Large intestine (tissue), 3 donors: ENCODE measurements at regions not wholly inside any gene's neighbourhood (a gene's known extent, or its start where the extent isn't known, plus 50 kb on each side); places are given as distances from the start of the nearest gene placed in this dataset.

Source experiments
- DNase-seq, 2 donors: peaks; one replicate each; pipeline versions ENCODE4 v3.0.0 to v3.0.0-alpha.2; 2013
- H3K27ac ChIP-seq: one replicate; pipeline ENCODE4 v1.5.1; 2013; ENCODE audit warnings: low read length
- H3K27me3 ChIP-seq: 2 replicates; pipeline ENCODE4 v1.6.1; 2013; ENCODE audit warnings: low read length; ENCODE audit not compliant: control insufficient read depth, insufficient read depth
- H3K36me3 ChIP-seq: 2 replicates; pipeline ENCODE4 v1.6.1; 2013; ENCODE audit warnings: low read length; ENCODE audit not compliant: control insufficient read depth, insufficient read depth
- H3K4me1 ChIP-seq: one replicate; pipeline ENCODE4 v1.6.1; 2013; ENCODE audit warnings: low read length; ENCODE audit not compliant: control insufficient read depth, insufficient read depth
- H3K4me3 ChIP-seq: one replicate; pipeline ENCODE4 v1.5.1; 2013; ENCODE audit warnings: low read length
- H3K9me3 ChIP-seq: one replicate; pipeline ENCODE4 v1.6.1; 2013; ENCODE audit warnings: mild to moderate bottlenecking, low read depth, low read length, moderate library complexity; ENCODE audit not compliant: control insufficient read depth
- WGBS: methylation state at CpG from one replicate; pipeline ENCODE4 v1.1.5; 2013; ENCODE audit warnings: low lambda C conversion rate; ENCODE audit not compliant: insufficient coverage; 5-methylcytosine and 5-hydroxymethylcytosine counted together

GRCh38 chr12:92289629-92290349, 144.1 kb upstream of the BTG1 start:
- Histone ChIP-seq H3K9me3 (no peaks in the 10 kb centered on the region), H3K27ac (no peak overlapping the region), H3K4me3 (no peak overlapping the region), H3K36me3 (no peaks in the 10 kb centered on the region), H3K4me1 (no peaks in the 10 kb centered on the region), H3K27me3 (no peaks in the 10 kb centered on the region)
- no peak for DNase-seq
- 80% methylated on average over 1 of the region's 5 CpGs for WGBS

DNA sequence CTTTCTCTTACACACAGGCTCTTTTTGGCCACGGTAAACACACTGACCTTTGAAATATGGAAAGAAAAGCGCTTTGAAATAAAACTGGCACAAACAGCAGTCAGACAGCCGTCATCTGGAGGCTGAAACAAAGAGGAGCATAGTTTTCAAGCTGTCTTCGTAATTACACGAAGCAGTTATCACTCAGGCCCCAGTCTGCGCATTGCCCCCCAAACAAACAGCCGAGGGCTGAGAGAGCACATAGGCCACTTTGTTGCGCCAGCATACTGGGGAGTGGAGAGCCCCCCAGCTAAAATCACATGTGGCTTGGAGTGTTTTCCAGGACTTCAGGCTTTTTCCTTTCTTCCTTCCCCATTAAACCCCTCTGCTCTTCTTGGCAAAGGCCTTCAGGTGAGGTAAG, 142.9 kb upstream of the BTG1 start:
- H3K9me3 ChIP-seq = no peaks in the 10 kb centered on the region
- no peak overlapping the region for H3K4me3 ChIP-seq
- no peak overlapping the region for H3K27ac ChIP-seq
- WGBS = no CpG with 5 or more reads among the region's 8 CpGs
- DNase-seq = no peak
- no peaks in the 10 kb centered on the region for H3K27me3 ChIP-seq
- no peaks in the 10 kb centered on the region for H3K36me3 ChIP-seq
- H3K4me1 ChIP-seq = no peaks in the 10 kb centered on the region

- no peaks in the 10 kb centered on the region for H3K9me3 ChIP-seq
- no peaks in the 10 kb centered on the region for H3K36me3 ChIP-seq
- no peaks in the 10 kb centered on the region for H3K27me3 ChIP-seq
- no peaks in the 10 kb centered on the region for H3K4me1 ChIP-seq
- no CpG with 5 or more reads among the region's 2 CpGs for WGBS
- DNase-seq = no peak
- no peak overlapping the region for H3K4me3 ChIP-seq
- H3K27ac ChIP-seq = no peak overlapping the region
These were observed 132.8 kb upstream of the BTG1 start for GRCh38 chr12:92278378-92278828.

DNA sequence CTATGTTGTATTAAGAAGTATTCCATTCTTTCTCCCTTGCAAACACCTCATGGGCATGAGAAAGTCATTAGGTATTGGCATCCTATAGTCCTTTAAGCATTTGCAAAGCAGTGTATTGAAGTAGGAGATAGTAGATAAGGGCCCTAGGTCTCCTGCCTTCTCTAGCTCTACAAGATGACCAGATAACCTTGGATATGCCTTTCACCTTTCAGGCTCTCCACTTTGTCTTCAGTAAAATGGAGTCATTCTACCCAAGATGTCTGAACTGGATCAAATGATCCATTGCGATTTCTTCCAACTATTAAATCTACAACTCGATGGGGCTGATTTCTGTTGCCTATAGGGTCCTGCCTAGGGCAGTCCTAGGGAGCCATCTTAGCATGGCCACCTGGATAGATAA, 132.1 kb upstream of the BTG1 start:
- DNase-seq = no peak
- Histone ChIP-seq H3K4me1 (no peaks in the 10 kb centered on the region), H3K9me3 (no peaks in the 10 kb centered on the region), H3K27ac (no peak overlapping the region), H3K4me3 (no peak overlapping the region), H3K27me3 (no peaks in the 10 kb centered on the region), H3K36me3 (no peaks in the 10 kb centered on the region)
- WGBS = no CpG with 5 or more reads among the region's 2 CpGs

- no peaks in the 10 kb centered on the region for H3K27me3 ChIP-seq
- H3K4me1 ChIP-seq = no peaks in the 10 kb centered on the region
- no CpG with 5 or more reads among the region's 1 CpG for WGBS
- H3K36me3 ChIP-seq = no peaks in the 10 kb centered on the region
- H3K27ac ChIP-seq = no peak overlapping the region
- no peak for DNase-seq
- no peak overlapping the region for H3K4me3 ChIP-seq
- H3K9me3 ChIP-seq = no peaks in the 10 kb centered on the region
These were observed 130.6 kb upstream of the BTG1 start for GRCh38 chr12:92276276-92276675.

DNA sequence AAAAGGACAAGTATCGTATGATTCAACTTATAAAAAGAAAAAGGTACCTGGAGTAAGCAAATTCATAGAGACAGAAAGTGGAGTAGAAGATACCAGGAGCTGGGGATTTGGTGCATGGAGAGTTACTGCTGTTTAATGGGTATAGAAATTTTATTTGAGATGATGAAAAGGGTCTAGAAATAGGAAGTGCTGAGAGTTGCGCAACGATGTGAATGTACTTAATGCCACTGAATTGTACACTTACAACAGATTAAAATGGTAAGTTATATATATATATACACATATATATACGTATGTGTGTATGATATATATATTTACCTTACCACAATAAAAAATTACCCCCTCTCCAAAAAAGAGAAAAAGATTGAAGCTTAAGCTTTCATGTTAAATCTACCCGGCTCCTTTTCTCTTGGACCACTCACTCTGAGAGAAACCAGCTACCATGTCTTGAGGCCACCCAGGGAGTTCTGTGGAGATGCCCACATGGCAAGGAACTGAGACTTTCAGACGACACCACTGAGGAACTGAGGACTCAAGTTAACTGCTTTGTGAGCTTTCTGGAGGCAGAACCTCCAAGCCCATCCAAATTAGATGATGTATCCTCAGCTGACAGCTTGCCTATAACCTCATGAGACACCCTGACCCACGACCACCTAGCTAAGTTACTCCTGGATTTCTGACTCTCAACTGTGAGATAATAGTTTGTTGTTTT, 130.0 kb upstream of the BTG1 start:
- H3K27ac ChIP-seq = no peak overlapping the region
- no peak for DNase-seq
- H3K4me3 ChIP-seq = no peak overlapping the region
- no peaks in the 10 kb centered on the region for H3K4me1 ChIP-seq
- no peaks in the 10 kb centered on the region for H3K27me3 ChIP-seq
- H3K9me3 ChIP-seq = no peaks in the 10 kb centered on the region
- H3K36me3 ChIP-seq = no peaks in the 10 kb centered on the region
- 86% methylated on average over 4 of the region's 7 CpGs for WGBS

GRCh38 chr12:92273076-92273475, 127.4 kb upstream of the BTG1 start:
- Histone ChIP-seq H3K27ac (no peak overlapping the region), H3K4me1 (no peaks in the 10 kb centered on the region), H3K4me3 (no peak overlapping the region), H3K9me3 (no peaks in the 10 kb centered on the region), H3K27me3 (no peaks in the 10 kb centered on the region), H3K36me3 (no peaks in the 10 kb centered on the region)
- no CpG with 5 or more reads among the region's 2 CpGs for WGBS
- DNase-seq = no peak

DNA sequence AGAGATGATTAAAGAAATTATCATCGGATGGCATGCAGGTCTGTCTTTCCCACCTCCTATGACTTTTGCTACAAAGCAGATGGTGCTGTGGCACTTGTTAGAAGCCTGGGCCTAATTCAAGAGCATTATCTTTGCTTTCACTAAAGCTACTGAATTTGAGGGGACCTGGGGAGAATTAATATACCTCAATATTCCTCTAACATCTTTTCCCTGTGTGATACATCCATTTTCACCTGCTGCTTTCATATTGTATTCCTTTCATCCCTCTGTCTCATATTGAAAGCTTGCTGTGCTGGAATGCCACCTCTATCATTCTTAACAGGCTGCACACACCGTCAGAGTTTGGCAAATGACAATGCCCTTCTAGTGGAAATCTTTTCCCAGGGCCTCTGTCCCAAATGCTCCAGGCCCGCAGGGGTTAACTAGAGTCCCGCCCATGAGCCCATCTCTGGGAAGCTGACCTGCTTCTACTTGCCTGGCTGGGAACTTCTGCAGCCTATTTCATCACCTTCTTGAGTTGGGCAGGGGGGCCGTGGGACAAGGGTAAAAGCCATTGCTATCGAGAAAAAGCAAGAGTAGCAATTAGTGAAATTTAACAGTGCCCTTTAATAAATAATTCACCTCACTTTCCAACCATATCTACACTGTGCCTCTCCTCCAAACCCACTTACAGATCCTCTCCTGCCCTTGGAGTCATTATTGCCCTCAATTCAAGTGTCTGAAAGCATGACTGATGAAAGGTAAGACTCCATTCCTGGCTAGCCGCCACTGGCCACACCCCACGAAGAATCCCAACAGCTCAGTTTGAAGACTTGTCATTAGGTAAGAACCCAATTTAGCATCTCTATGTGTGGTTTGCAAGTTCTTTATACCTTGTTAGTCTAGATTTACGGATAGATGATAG, 126.7 kb upstream of the BTG1 start:
- Histone ChIP-seq H3K4me1 (no peaks in the 10 kb centered on the region), H3K27ac (no peak overlapping the region), H3K9me3 (no peaks in the 10 kb centered on the region), H3K36me3 (no peaks in the 10 kb centered on the region), H3K27me3 (no peaks in the 10 kb centered on the region), H3K4me3 (no peak overlapping the region)
- WGBS = 90% methylated on average over 2 of the region's 9 CpGs
- DNase-seq = no peak

- no CpG with 5 or more reads among the region's 2 CpGs for WGBS
- H3K4me3 ChIP-seq = no peak overlapping the region
- H3K27ac ChIP-seq = no peak overlapping the region
- DNase-seq = no peak
- no peaks in the 10 kb centered on the region for H3K4me1 ChIP-seq
- H3K9me3 ChIP-seq = no peaks in the 10 kb centered on the region
- no peaks in the 10 kb centered on the region for H3K36me3 ChIP-seq
- no peaks in the 10 kb centered on the region for H3K27me3 ChIP-seq
These were observed 125.7 kb upstream of the BTG1 start for GRCh38 chr12:92271341-92271740.

DNA sequence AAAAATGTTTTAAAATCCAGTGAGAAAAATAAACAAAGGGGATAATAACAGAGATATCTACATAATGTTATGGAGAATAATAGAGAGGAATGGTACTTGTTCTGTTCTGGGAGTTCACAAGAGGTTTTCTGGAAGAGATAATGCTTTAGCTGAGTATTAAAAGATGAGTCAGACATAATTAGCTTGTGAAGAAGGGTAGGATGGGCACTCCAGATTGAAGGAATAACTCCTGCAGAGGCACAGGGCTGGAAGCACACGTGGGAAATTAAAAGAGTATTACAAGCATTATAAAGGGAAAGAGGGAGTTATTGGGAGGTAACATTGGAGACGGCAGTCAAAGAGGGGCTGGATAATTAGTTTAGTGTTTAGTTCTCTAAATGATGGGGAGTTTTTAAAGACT, 124.9 kb upstream of the BTG1 start:
- 84% methylated on average over 2 of the region's 2 CpGs for WGBS

More for the DNA sequence above, 124.9 kb upstream of the BTG1 start:
- H3K9me3 ChIP-seq = no peaks in the 10 kb centered on the region
- no peak overlapping the region for H3K4me3 ChIP-seq
- H3K4me1 ChIP-seq = no peaks in the 10 kb centered on the region
- H3K27ac ChIP-seq = no peak overlapping the region
- no peaks in the 10 kb centered on the region for H3K27me3 ChIP-seq
- H3K36me3 ChIP-seq = no peaks in the 10 kb centered on the region
- DNase-seq = no peak
